Activated CD4-positive, alpha-beta T cell treated with anti-CD3 and anti-CD28 coated beads for 1 hour (primary cell): ENCODE measurements at regions not wholly inside any gene's neighbourhood (a gene's known extent, or its start where the extent isn't known, plus 50 kb on each side); places are given as distances from the start of the nearest gene placed in this dataset.
A peak's percentile ranks its signal among the peaks of the same experiment; 100 is the strongest.

Experiments used
- DNase-seq: peaks from one replicate; pipeline ENCODE4 v3.0.0-alpha.2; 2020

GRCh38 chr17:72591289-72592241 lies 470.7 kb downstream of the SOX9 start:
- DNase-seq: no peak

- peak; percentile 18 for DNase-seq
Measured at GRCh38 chr17:72592242-72592966, 471.6 kb downstream of the SOX9 start.

- DNase-seq: no peak
Measured at GRCh38 chr17:72592967-72593325, 472.1 kb downstream of the SOX9 start.

GRCh38 chr17:72594248-72594647 lies 473.4 kb downstream of the SOX9 start:
- DNase-seq: no peak
